ENCODE measurements at regions not wholly inside any gene's neighbourhood (a gene's known extent, or its start where the extent isn't known, plus 50 kb on each side); places are given as distances from the start of the nearest gene placed in this dataset.

DNA sequence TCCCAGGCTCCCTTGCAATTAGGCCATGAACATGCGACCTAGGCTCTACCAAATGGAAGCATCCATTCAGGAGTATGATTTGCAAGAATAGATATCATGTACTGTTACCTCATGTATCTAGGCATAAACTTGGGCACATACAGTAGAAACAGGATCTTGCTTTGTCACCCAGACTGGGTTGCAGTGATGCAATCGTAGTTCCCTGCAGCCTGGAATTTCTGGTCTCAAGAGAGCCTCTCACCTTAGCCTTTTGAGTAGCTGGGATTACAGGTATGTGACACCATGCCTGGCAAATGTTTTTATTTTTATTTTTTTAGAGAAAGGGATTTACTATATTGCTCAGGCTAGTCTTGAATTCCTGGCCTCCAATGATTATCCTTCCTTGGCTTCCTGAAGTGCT is 994.2 kb downstream of the ADGRL3 start:
- Histone ChIP-seq H3K9me3 (ENCODE audit: control insufficient read depth, low read length) (no peaks in the 10 kb centered on the region), H3K9ac (ENCODE audit: low read length) (no peak overlapping the region), H3K4me3 (ENCODE audit: low read length) (no peak overlapping the region), H3K27me3 (replicated peaks; ENCODE audit: control insufficient read depth, insufficient read depth, low read length) (no peaks in the 10 kb centered on the region), H3K4me1 (ENCODE audit: control insufficient read depth, insufficient read depth, low read length) (no peaks in the 10 kb centered on the region), H3K36me3 (ENCODE audit: control insufficient read depth, insufficient read depth, low read length, severe bottlenecking) (no peaks in the 10 kb centered on the region)
- no peak for DNase-seq (ENCODE audit: low read depth)

DNA sequence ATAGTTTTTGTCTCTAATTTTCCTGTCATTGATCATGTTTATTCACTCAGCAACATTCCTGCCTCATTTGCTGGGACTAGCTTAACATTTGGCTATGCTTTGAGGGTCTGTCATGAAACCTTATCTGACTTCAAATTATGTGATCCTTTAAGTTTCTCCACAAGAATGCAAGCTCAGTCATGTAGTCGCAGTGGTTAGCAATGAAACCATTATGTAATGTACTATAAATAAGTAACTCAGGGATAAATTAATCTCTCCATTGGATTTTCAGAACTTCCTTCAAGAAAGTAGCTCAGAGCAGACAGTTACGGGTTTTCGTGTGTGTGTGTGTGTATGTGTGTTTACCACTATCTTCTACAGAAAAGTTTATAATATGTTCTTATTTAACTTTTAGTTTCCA is 993.6 kb downstream of the ADGRL3 start:
- no peaks in the 10 kb centered on the region for H3K27me3 ChIP-seq (replicated peaks; ENCODE audit: control insufficient read depth, insufficient read depth, low read length)
- no peak overlapping the region for H3K9ac ChIP-seq (ENCODE audit: low read length)
- peak; percentile 37 for DNase-seq (ENCODE audit: low read depth)
- H3K4me1 ChIP-seq (ENCODE audit: control insufficient read depth, insufficient read depth, low read length): no peaks in the 10 kb centered on the region
- H3K4me3 ChIP-seq (ENCODE audit: low read length): no peak overlapping the region
- H3K9me3 ChIP-seq (ENCODE audit: control insufficient read depth, low read length): no peaks in the 10 kb centered on the region
- no peaks in the 10 kb centered on the region for H3K36me3 ChIP-seq (ENCODE audit: control insufficient read depth, insufficient read depth, low read length, severe bottlenecking)

DNA sequence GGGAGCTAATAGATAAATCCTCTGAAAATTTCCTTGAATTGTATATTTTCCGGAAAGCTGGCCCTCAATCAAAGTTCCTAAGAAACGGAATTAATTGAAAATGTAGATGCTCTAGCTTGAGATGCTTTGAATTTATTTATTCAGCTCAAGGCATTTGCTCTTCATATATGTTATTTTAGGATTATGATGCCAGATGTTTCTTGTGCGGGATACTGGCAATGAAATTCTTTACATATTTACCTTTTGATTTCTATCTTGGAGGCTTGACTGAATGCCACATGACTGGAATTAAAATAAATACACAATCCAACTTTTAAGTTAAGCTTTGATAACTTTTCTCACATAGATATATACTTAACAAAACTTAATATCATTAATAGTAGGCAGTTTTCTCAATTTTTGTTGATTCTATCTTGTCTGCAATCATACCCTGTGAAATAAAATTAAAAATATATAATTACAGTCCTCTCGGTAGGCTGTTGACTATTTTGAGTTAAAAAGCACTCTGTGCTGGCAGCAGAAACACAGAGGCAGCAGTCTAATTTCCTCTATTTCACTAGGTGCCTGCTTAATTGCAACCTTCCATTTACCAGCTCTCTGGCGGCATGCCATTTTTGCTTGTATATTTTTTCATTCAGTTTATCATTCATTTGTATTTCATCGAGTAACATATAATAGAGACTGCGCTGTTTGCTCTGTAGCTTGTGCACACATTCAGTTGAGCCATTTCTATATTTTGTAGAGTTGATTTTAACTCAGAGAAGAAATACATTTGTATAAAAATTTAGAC is 991.5 kb downstream of the ADGRL3 start:
- Histone ChIP-seq H3K36me3 (ENCODE audit: control insufficient read depth, insufficient read depth, low read length, severe bottlenecking) (no peaks in the 10 kb centered on the region), H3K4me3 (ENCODE audit: low read length) (no peak overlapping the region), H3K9me3 (ENCODE audit: control insufficient read depth, low read length) (no peaks in the 10 kb centered on the region), H3K27me3 (replicated peaks; ENCODE audit: control insufficient read depth, insufficient read depth, low read length) (no peaks in the 10 kb centered on the region), H3K9ac (ENCODE audit: low read length) (no peak overlapping the region), H3K4me1 (ENCODE audit: control insufficient read depth, insufficient read depth, low read length) (no peaks in the 10 kb centered on the region)
- peak; percentile 63 for DNase-seq (ENCODE audit: low read depth)

DNA sequence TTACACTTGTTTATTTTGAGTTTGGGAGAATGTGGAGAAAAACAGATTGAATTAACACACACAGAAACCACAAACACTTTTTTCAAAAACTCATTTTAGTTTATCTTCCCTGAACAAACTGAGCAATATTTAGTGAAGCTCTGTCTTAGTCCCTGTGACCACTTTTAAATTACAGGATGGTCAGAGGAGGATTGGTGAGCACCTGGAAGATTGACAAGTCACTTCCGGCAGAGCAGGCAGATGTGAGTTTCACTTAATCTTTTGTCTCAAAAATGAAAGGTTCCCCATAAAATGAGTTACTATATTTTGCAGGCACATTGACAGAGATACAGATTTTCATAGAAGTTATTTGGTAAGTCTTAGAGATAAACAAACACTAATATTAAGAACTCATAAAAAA is 970.1 kb downstream of the ADGRL3 start:
- Histone ChIP-seq H3K36me3 (ENCODE audit: control insufficient read depth, insufficient read depth, low read length, severe bottlenecking) (no peaks in the 10 kb centered on the region), H3K4me1 (ENCODE audit: control insufficient read depth, insufficient read depth, low read length) (no peaks in the 10 kb centered on the region), H3K9me3 (ENCODE audit: control insufficient read depth, low read length) (no peaks in the 10 kb centered on the region), H3K9ac (ENCODE audit: low read length) (no peak overlapping the region), H3K27me3 (replicated peaks; ENCODE audit: control insufficient read depth, insufficient read depth, low read length) (no peaks in the 10 kb centered on the region), H3K4me3 (ENCODE audit: low read length) (no peak overlapping the region)
- DNase-seq (ENCODE audit: low read depth): no peak

DNA sequence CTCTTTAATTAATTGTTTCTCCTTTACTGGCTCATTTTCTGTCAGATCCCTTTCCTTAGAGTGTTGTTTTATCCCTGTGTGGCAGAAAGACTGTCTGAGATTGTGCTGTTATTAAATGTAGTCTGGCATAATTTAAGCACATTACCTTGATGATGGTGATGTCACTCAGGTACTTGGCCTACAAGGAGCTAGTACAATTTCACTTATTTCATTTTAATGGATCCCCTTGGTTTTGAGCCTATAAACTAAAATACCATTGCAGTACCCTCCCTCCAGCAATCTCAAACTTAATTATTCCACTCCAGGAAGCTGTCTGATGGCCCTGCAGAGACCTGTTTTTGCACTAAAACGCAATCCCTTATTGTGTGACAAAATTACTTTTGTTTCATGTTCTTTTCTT is 968.6 kb downstream of the ADGRL3 start:
- Histone ChIP-seq H3K4me1 (ENCODE audit: control insufficient read depth, insufficient read depth, low read length) (no peaks in the 10 kb centered on the region), H3K9me3 (ENCODE audit: control insufficient read depth, low read length) (no peaks in the 10 kb centered on the region), H3K36me3 (ENCODE audit: control insufficient read depth, insufficient read depth, low read length, severe bottlenecking) (no peaks in the 10 kb centered on the region), H3K4me3 (ENCODE audit: low read length) (no peak overlapping the region), H3K27me3 (replicated peaks; ENCODE audit: control insufficient read depth, insufficient read depth, low read length) (no peaks in the 10 kb centered on the region), H3K9ac (ENCODE audit: low read length) (no peak overlapping the region)
- no peak for DNase-seq (ENCODE audit: low read depth)

DNA sequence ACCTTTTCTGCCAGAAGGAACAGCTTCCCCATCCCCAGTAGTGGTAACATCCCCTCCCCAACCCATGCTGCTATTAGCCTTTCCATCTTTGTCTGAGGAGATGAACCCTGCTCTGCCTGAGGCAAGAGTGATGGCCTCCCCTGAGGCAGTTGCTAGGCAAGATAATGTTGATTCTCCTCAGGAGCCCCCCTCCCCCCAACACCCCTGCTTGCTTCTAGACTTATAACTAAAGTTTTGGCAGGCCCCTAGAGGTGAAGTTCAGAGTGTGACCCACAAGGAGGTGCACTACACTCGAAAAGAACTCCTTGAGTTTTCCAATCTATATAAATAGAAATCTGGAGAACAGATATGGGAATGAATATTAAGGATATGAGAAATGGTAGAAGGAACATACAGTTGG is 962.5 kb downstream of the ADGRL3 start:
- Histone ChIP-seq H3K27me3 (replicated peaks; ENCODE audit: control insufficient read depth, insufficient read depth, low read length) (no peaks in the 10 kb centered on the region), H3K4me3 (ENCODE audit: low read length) (no peak overlapping the region), H3K9me3 (ENCODE audit: control insufficient read depth, low read length) (no peaks in the 10 kb centered on the region), H3K4me1 (ENCODE audit: control insufficient read depth, insufficient read depth, low read length) (no peaks in the 10 kb centered on the region), H3K9ac (ENCODE audit: low read length) (no peak overlapping the region), H3K36me3 (ENCODE audit: control insufficient read depth, insufficient read depth, low read length, severe bottlenecking) (no peaks in the 10 kb centered on the region)
- no peak for DNase-seq (ENCODE audit: low read depth)

DNA sequence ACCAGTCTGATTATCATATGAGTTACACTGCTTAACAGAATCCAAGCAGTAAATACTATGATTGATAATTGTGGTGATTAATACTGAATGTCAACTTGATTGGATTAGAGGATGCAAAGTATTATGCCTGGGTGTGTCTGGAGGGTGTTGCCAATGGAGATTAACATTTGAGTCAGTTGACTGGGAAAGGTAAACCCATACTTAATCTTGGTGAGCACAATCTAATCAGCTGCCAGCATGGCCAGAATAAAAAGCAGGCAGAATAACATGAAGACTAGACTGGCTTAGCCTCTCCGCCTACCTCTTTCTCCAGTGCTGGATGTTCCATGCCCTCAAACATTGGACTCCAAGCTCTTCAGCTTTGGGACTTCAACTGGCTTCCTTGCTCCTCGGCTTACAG is 961.3 kb downstream of the ADGRL3 start:
- H3K4me3 ChIP-seq (ENCODE audit: low read length): no peak overlapping the region
- no peak overlapping the region for H3K9ac ChIP-seq (ENCODE audit: low read length)
- no peak for DNase-seq (ENCODE audit: low read depth)
- no peaks in the 10 kb centered on the region for H3K4me1 ChIP-seq (ENCODE audit: control insufficient read depth, insufficient read depth, low read length)
- no peaks in the 10 kb centered on the region for H3K27me3 ChIP-seq (replicated peaks; ENCODE audit: control insufficient read depth, insufficient read depth, low read length)
- no peaks in the 10 kb centered on the region for H3K9me3 ChIP-seq (ENCODE audit: control insufficient read depth, low read length)
- H3K36me3 ChIP-seq (ENCODE audit: control insufficient read depth, insufficient read depth, low read length, severe bottlenecking): no peaks in the 10 kb centered on the region

DNA sequence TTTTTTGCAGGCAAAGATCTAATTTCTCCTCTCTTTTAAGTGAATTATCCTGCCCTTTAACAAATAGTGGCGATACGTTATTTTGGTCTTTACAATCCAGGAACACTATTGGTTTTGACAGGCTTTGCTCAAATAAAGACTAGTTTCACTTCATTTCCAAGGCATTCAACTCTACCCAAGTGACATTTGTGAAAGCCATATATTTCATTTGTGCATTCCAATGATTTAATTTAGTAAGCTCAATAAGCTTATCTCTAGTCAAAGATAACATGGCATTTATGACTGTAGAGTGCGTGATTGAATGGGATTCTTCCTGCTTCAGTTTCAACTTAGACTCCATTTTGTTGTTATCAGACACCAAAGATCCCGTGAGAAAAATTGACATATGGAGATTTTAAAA is 959.8 kb downstream of the ADGRL3 start:
- DNase-seq (ENCODE audit: low read depth): no peak
- H3K4me3 ChIP-seq (ENCODE audit: low read length): no peak overlapping the region
- no peaks in the 10 kb centered on the region for H3K27me3 ChIP-seq (replicated peaks; ENCODE audit: control insufficient read depth, insufficient read depth, low read length)
- H3K9me3 ChIP-seq (ENCODE audit: control insufficient read depth, low read length): no peaks in the 10 kb centered on the region
- no peaks in the 10 kb centered on the region for H3K4me1 ChIP-seq (ENCODE audit: control insufficient read depth, insufficient read depth, low read length)
- no peak overlapping the region for H3K9ac ChIP-seq (ENCODE audit: low read length)
- H3K36me3 ChIP-seq (ENCODE audit: control insufficient read depth, insufficient read depth, low read length, severe bottlenecking): no peaks in the 10 kb centered on the region

DNA sequence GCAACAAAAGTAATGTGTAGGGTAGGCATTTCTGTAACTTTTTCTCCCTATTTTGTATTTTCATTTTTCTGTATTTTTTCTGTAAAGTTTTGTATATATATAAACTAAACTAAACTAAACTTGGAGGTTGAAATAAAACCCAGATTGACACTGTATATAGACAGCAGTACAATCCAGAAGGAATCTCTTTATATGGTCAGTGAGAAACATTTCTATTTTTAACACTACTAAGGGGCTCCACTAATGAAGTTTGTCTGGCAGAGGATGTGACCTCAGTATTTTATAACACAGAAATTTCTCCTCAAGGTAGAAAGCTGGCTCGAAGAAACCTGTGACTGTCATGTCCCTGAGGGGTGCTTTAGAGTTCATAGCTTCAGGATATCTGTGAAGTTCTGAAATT is 959.2 kb downstream of the ADGRL3 start:
- DNase-seq (ENCODE audit: low read depth): no peak

DNA sequence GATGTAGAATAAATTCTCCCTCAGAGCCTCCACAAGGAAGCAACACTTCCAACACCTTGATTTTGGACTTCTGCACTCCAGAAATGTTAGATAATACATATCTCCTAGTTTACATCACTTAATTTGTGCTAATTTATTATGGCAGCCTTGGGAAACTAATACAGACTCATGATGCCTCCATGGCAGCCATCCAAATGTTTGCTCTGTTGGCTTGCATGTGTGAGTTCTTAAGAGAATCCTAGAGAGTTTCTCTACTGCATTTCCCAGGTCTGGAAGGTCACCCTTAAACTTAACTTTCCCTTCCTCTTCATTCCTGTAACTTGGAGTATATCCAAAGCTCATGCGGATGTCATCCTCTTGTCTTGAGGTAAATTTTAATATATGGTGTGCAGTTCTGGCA is 956.1 kb downstream of the ADGRL3 start:
- Histone ChIP-seq H3K4me1 (ENCODE audit: control insufficient read depth, insufficient read depth, low read length) (no peaks in the 10 kb centered on the region), H3K9me3 (ENCODE audit: control insufficient read depth, low read length) (no peaks in the 10 kb centered on the region), H3K9ac (ENCODE audit: low read length) (no peak overlapping the region), H3K4me3 (ENCODE audit: low read length) (no peak overlapping the region), H3K27me3 (replicated peaks; ENCODE audit: control insufficient read depth, insufficient read depth, low read length) (no peaks in the 10 kb centered on the region), H3K36me3 (ENCODE audit: control insufficient read depth, insufficient read depth, low read length, severe bottlenecking) (no peaks in the 10 kb centered on the region)
- DNase-seq (ENCODE audit: low read depth): no peak

More for the DNA sequence above, 959.2 kb downstream of the ADGRL3 start:
- H3K9me3 ChIP-seq (ENCODE audit: control insufficient read depth, low read length): no peaks in the 10 kb centered on the region
- H3K36me3 ChIP-seq (ENCODE audit: control insufficient read depth, insufficient read depth, low read length, severe bottlenecking): no peaks in the 10 kb centered on the region
- no peak overlapping the region for H3K9ac ChIP-seq (ENCODE audit: low read length)
- H3K27me3 ChIP-seq (replicated peaks; ENCODE audit: control insufficient read depth, insufficient read depth, low read length): no peaks in the 10 kb centered on the region
- H3K4me3 ChIP-seq (ENCODE audit: low read length): no peak overlapping the region
- H3K4me1 ChIP-seq (ENCODE audit: control insufficient read depth, insufficient read depth, low read length): no peaks in the 10 kb centered on the region

DNA sequence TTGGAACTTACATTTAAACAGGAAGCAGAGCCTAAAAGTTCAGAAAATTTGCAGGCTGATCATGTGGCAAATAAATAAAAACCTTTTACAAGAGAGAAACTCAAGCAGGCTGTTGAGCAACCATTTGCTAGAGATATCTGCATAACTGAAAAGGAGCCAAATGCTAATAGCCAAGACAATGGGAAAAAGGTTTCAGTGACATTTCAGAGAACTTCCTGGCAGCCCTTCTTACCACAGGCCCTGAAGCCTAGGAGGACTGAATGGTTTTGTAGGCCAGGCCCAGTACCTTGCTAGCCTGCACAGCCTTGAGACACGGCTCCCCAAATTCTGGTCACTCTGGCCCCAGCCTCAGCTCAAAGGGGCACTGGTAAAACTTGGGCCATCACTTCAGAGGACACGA is 945.1 kb downstream of the ADGRL3 start:
- Histone ChIP-seq H3K9ac (ENCODE audit: low read length) (no peak overlapping the region), H3K4me3 (ENCODE audit: low read length) (no peak overlapping the region), H3K36me3 (ENCODE audit: control insufficient read depth, insufficient read depth, low read length, severe bottlenecking) (no peaks in the 10 kb centered on the region), H3K27me3 (replicated peaks; ENCODE audit: control insufficient read depth, insufficient read depth, low read length) (no peaks in the 10 kb centered on the region), H3K4me1 (ENCODE audit: control insufficient read depth, insufficient read depth, low read length) (no peaks in the 10 kb centered on the region), H3K9me3 (ENCODE audit: control insufficient read depth, low read length) (peaks cover 4% of the 10 kb centered on the region)
- DNase-seq (ENCODE audit: low read depth): peak; percentile 60

DNA sequence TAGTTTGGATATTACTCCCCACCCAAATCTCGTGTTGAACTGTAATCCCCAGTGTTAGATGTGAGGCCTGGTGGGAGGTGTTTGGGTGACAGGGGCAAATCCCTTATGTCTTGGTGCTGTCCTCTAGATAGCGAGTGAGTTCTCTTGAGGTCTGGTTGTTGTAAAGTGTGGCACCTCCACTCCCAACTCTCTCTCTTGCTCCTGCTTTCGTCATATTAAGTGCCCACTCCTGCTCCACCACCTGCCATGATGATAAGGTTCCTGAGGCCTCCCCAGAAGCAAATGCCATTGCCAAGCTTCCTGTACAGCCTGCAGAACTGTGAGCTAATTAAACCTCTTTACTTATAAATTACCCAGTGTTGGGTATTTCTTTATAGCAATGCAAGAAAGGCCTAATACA is 944.3 kb downstream of the ADGRL3 start:
- Histone ChIP-seq H3K4me3 (ENCODE audit: low read length) (no peak overlapping the region), H3K27me3 (replicated peaks; ENCODE audit: control insufficient read depth, insufficient read depth, low read length) (no peaks in the 10 kb centered on the region), H3K9me3 (ENCODE audit: control insufficient read depth, low read length) (peaks cover 4% of the 10 kb centered on the region), H3K9ac (ENCODE audit: low read length) (no peak overlapping the region), H3K4me1 (ENCODE audit: control insufficient read depth, insufficient read depth, low read length) (no peaks in the 10 kb centered on the region), H3K36me3 (ENCODE audit: control insufficient read depth, insufficient read depth, low read length, severe bottlenecking) (no peaks in the 10 kb centered on the region)
- no peak for DNase-seq (ENCODE audit: low read depth)

Measured in adipocyte (in vitro differentiated cells).